Liver (tissue), 3 donors: ENCODE measurements at regions not wholly inside any gene's neighbourhood (a gene's known extent, or its start where the extent isn't known, plus 50 kb on each side); places are given as distances from the start of the nearest gene placed in this dataset.

Experiments
- ATF3 ChIP-seq: IDR thresholded peaks from 2 replicates; pipeline ENCODE4 v1.6.1; 2016; ENCODE audit warnings: antibody characterized with exemption
- CTCF ChIP-seq: fragments of 150-350 bp; IDR thresholded peaks from 2 replicates; pipeline ENCODE4 v1.5.1; 2017; ENCODE audit warnings: improper control_type of control experiment, low read depth, low read length; ENCODE audit not compliant: missing input control
- EGR1 ChIP-seq, 2 donors: IDR thresholded peaks; 2 replicates each; pipeline ENCODE4 v1.6.1; 2016 to 2018; ENCODE audit warnings: antibody characterized with exemption in 2 of 2, low read depth in 2 of 2
- FOXA1 ChIP-seq: IDR thresholded peaks from 2 replicates; pipeline ENCODE4 v1.6.1; 2016; ENCODE audit warnings: antibody characterized with exemption
- GABPA ChIP-seq, 2 donors: IDR thresholded peaks in 1 of 2; conservative IDR thresholded peaks in 1 of 2; 2 replicates each; pipeline ENCODE4 v1.6.1; 2016; ENCODE audit warnings: antibody characterized with exemption in 2 of 2, mild to moderate bottlenecking in 1 of 2, moderate library complexity in 1 of 2
- HNF4G ChIP-seq: IDR thresholded peaks from 2 replicates; pipeline ENCODE4 v1.6.1; 2016; ENCODE audit warnings: antibody characterized with exemption
- RAD21 ChIP-seq, 2 donors: IDR thresholded peaks; 2 replicates each; pipeline ENCODE4 v1.6.1; 2016; ENCODE audit warnings: antibody characterized with exemption in 2 of 2, mild to moderate bottlenecking in 2 of 2
- SP1 ChIP-seq: IDR thresholded peaks from 2 replicates; pipeline ENCODE4 v1.6.1; 2018; ENCODE audit warnings: antibody characterized with exemption, mild to moderate bottlenecking
- TAF1 ChIP-seq: conservative IDR thresholded peaks from 2 replicates; pipeline ENCODE4 v1.6.1; 2016; ENCODE audit warnings: antibody characterized with exemption, mild to moderate bottlenecking
- YY1 ChIP-seq: IDR thresholded peaks from 2 replicates; pipeline ENCODE4 v1.6.1; 2016; ENCODE audit warnings: antibody characterized with exemption, mild to moderate bottlenecking
- TF ChIP-seq, protein P1 (sequence below): IDR thresholded peaks from 2 replicates; pipeline ENCODE4 v1.6.1; 2016; ENCODE audit warnings: antibody characterized with exemption, mild to moderate bottlenecking
- TF ChIP-seq, protein P2 (sequence below): IDR thresholded peaks from 2 replicates; pipeline ENCODE4 v1.6.1; 2016; ENCODE audit warnings: antibody characterized with exemption
- donor health status: healthy.
- donor health status: healthy.

GRCh38 chr13:84648069-84648640 lies 765.9 kb upstream of the SLITRK1 start:
- no peak for TF ChIP-seq CTCF
- TF ChIP-seq TAF1, result no peak
- TF ChIP-seq GABPA (IDR thresholded peaks at IDR 0.05 in 1 of 2, conservative IDR thresholded peaks at IDR 0.05 in 1 of 2), result no peak
- TF ChIP-seq EGR1 (IDR thresholded peaks at IDR 0.05; ENCODE audit: low read depth in 2 of 2), result no peak
- TF ChIP-seq SP1, result no peak
- TF ChIP-seq, protein P1, sequence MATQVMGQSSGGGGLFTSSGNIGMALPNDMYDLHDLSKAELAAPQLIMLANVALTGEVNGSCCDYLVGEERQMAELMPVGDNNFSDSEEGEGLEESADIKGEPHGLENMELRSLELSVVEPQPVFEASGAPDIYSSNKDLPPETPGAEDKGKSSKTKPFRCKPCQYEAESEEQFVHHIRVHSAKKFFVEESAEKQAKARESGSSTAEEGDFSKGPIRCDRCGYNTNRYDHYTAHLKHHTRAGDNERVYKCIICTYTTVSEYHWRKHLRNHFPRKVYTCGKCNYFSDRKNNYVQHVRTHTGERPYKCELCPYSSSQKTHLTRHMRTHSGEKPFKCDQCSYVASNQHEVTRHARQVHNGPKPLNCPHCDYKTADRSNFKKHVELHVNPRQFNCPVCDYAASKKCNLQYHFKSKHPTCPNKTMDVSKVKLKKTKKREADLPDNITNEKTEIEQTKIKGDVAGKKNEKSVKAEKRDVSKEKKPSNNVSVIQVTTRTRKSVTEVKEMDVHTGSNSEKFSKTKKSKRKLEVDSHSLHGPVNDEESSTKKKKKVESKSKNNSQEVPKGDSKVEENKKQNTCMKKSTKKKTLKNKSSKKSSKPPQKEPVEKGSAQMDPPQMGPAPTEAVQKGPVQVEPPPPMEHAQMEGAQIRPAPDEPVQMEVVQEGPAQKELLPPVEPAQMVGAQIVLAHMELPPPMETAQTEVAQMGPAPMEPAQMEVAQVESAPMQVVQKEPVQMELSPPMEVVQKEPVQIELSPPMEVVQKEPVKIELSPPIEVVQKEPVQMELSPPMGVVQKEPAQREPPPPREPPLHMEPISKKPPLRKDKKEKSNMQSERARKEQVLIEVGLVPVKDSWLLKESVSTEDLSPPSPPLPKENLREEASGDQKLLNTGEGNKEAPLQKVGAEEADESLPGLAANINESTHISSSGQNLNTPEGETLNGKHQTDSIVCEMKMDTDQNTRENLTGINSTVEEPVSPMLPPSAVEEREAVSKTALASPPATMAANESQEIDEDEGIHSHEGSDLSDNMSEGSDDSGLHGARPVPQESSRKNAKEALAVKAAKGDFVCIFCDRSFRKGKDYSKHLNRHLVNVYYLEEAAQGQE, result no peak
- TF ChIP-seq, protein P2, sequence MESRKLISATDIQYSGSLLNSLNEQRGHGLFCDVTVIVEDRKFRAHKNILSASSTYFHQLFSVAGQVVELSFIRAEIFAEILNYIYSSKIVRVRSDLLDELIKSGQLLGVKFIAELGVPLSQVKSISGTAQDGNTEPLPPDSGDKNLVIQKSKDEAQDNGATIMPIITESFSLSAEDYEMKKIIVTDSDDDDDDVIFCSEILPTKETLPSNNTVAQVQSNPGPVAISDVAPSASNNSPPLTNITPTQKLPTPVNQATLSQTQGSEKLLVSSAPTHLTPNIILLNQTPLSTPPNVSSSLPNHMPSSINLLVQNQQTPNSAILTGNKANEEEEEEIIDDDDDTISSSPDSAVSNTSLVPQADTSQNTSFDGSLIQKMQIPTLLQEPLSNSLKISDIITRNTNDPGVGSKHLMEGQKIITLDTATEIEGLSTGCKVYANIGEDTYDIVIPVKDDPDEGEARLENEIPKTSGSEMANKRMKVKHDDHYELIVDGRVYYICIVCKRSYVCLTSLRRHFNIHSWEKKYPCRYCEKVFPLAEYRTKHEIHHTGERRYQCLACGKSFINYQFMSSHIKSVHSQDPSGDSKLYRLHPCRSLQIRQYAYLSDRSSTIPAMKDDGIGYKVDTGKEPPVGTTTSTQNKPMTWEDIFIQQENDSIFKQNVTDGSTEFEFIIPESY, result no peak
- no peak for TF ChIP-seq YY1
- TF ChIP-seq FOXA1, result no peak
- no peak for TF ChIP-seq RAD21 (IDR thresholded peaks at IDR 0.05)
- no peak for TF ChIP-seq HNF4G
- no peak for TF ChIP-seq ATF3
